HG03159 (cell line): ENCODE measurements at regions not wholly inside any gene's neighbourhood (a gene's known extent, or its start where the extent isn't known, plus 50 kb on each side); places are given as distances from the start of the nearest gene placed in this dataset.

Source experiments
- ATAC-seq: cut with Tn5 transposase; IDR thresholded peaks from one replicate; pipeline ENCODE4 v1.9.1; 2021; ENCODE audit warnings: mild to moderate bottlenecking, moderate library complexity; ENCODE audit not compliant: unreplicated experiment

DNA sequence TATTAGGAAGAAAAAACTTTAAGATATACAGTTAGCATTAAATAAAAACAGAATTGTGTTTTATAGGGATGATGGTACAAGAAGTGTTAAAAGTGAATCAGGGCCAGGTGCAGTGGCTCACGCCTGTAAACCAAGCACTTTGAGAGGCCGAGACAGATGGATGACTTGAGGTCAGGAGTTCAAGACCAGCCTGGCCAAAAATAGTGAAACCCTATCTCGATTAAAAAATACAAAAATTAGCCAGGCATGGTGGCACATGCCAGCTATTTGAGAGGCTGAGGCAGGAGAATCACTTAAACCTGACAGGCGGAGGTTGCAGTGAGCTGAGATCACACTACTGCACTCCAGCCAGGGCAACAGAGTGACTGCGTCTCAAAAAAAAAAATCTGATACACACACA lies 282.9 kb upstream of the ATP10B start:
- ATAC-seq, result no peak

DNA sequence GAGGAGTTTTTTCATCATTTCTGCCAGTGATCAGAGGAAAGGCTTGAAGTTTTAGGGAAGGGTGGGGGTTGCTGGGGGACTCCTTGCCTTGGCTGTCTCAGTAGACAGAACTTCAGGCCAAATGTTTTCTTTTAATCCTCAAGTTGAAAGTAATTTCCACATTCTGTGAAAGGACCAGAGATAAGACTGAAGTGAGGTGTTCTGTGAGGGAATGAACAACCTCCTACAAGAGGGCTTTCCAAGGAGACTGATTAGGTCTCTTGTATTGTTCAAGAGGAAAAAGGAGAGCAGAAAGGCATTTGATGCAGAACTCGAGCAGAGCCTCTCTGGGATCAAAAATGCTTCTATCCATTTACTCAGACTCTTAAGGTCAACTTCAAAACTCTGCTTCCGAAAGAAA lies 282.1 kb upstream of the ATP10B start:
- no peak for ATAC-seq

DNA sequence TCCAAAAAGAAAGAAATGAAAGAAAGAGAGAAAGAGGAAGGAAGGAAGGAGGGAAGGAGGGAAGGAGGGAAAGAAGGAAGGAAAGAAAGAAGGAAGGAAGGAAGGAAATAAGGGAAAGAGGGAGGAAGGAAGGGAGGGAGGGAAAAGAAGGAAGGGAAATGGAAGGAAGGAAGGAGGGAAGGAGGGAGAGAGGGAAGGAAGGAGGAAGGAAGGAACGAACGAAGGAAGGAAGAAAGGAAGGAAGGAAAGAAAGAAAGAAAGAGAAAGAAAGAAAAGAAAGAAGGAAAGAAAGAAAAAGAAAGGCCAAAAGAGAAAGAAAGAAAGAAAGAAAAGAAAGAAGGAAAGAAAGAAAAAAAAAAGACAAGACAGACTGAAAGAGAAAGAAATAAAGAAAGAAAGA lies 263.9 kb upstream of the ATP10B start:
- ATAC-seq, result no peak

DNA sequence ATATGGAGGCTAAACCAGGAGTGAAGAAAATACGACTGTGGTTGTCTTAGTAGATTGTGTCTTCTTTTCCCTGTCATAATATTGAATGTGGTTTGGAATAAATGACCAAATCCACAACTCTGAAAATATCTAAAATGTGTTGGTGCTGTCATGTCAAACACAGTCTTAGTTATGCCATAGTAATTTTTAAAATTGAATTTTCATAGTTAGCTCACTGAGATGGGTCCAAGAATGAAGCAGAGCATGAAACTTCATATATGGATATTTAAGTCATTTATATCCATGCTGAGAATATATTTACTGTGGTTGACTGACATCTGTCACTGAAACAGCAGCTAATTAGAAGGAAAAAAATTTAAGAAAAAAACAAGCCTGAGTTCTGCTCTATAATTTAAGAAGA lies 260.4 kb upstream of the ATP10B start:
- ATAC-seq, result no peak

DNA sequence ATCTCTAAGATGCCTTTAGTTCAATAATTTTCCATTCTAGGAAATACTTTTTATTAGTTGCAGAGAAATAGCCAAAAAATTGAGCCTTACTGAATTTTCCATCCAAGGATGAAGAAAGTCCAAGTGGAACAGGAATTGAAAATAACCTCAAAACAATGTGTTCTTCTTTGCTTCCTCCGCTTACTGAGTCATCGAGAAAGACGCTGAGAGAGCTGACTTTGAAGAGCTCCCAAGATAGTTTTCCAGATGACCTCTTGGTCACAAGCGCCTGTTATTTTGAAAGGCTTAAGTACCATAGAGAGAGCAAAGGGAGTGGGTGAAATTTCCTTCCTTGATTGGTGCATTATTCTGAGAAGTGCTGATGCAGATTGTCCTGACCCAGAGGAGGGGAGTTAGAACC lies 253.5 kb upstream of the ATP10B start:
- ATAC-seq, result no peak

DNA sequence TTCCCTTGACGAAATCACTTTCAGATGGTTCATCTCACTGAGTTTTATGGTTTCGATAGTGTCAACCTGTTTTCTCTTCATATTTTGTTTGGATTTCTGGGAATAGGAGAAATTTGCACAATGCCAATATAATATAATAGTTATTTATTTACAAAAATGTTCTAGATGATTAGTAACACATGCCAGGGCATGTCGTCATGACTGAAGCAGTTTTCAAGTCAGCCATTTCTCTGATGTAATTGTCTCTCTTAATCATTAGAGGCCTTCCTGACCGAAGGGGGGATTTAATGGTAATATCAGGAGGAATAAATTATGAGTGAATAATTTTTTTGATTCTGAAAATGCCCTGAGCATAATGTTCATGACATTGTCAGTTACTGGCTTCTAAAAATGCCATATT lies 246.5 kb upstream of the ATP10B start:
- ATAC-seq, result no peak

DNA sequence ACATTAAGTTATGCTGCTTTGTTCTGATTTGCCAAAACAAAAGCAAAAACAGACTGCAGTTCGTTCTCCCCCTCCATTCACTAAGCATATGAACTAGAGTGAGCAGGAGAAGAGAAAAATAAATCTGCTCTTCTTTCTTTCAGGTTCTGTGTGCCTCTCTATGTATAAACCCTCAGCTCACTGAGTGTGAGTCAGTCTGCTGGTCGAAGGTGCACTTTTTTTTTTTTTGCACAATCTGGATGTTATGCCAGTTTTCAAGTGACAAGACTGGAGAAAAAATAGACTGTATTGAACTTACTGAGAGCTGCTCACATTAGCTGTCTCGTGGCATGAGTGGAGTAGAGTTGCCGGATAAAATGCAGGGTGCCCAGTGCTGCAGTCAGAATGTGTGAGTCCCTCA lies 244.6 kb upstream of the ATP10B start:
- ATAC-seq, result no peak

DNA sequence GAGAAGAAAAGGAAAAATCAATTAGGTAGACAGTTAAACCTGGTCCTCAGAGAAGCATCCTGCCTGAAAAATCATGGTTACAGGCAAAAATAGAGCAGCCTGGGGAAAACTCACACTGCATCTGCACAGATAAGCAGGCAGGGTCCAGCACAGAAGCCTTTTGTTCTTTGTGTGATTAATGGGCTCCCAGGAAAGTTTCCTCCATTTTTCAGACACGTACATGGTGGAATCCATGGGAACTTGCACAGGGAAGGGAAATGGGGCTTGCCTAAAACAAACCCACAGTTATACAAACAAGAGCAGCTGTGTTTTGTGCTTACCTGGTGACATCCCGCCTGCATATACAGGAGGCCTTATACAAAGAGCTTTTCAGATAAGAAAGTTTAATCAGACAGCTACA lies 243.9 kb upstream of the ATP10B start:
- no peak for ATAC-seq

DNA sequence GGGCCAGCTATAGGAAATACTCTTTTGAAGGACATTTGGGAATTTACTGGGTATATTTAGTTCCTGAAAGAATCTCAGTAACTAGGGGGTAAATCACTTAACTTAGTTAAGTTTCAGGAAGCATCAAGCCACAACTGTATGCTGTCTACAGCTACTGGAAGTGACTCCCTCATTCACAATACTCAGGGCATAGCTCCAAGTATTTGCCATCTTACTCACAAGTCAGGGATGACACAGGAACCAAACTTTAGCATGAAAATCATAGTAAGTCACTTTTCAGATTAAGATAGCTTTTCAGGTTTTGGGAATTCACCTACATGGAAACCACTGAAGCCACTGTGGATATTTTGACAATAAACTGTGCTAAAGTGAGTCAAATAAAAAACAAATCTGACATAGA lies 242.4 kb upstream of the ATP10B start:
- no peak for ATAC-seq

DNA sequence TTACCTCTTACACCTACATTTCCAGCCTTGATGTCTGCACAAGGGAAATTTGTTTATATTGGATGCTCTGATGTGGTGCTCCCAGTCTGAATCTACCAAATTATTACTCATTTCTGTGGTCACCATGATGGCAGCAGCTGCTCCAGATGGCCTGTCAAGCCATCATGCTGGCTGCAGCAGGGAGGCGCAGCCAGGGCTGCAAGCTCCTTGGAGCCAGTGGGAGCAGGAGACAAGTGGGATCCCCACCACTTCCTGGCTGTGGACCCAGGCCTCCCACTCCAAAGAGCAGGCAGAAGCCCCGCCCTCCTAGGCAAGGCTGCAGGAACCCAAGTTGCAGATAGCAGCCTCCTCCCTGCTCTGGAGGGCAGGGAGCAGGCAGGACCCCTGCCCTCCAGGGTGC lies 241.1 kb upstream of the ATP10B start:
- ATAC-seq, result no peak

DNA sequence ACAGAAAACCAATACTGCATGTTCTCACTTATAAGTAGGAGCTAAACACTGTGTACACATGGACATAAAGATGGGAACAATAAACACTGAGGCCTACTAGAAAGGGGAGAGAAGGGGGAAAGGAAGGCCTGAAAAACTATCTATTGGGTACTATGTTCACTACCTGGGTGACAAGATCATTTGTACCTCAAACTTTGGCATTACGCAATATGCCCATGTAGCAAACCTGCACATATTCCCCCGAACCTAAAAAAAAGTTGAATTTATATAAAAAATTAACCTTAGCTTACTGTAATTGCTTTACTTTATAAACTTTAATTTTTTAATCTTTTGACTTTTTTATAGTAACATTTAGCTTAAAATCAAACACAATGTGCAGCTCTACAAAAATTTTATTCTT lies 237.6 kb upstream of the ATP10B start:
- no peak for ATAC-seq

DNA sequence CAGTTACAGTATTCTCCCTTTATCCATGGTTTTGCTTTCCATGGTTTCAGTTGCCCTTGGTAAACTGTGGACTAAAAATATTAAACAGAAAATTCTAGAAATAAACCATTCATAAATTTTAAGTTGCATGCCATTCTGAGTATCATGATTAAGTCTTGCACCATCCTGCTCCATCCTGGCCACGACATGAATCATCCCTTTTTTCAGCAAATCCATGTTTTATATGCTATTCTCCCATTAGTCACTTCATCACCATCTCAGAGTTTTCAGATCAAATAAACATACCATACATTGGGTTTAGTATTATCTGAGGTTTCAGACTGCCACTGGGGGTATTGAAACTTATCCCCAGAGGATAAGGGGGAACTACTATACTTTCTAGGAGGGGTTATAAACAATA lies 234.4 kb upstream of the ATP10B start:
- ATAC-seq, result no peak

DNA sequence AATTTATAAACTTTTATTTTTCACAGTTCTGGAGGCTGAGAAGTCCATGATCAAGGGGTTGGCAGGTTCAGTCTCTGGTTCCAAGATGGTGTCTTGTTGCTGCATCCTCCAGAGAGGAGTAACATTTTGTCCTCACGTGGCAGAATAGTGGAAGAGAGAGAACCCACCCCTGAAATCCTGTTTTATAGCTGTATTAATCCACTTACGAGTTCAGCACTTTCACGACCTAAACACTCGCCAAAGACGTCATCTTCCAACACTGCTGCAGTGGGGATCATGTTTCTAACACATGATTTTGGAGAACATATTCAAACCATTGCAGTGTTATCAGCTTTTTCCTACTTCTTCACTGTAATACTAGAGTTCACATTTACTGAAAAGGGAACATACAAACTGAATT lies 233.0 kb upstream of the ATP10B start:
- ATAC-seq, result no peak

DNA sequence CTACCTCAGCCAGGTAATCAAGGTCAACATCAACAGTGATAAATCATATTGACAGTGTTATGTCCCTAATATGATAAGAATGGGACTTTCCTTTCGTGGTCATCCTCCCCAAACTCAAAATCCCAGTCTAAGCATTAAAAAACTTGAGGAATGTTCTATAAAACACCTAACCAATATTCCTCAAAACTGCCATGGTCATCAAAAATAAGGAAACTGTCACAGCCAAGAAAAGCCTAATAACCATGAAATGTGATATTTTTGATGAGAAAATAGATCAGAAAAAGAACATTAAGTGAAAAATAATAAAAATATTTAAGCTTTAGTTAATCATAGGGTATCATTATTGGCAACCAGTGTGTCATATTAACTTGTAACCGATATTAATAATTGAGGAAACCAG lies 232.1 kb upstream of the ATP10B start:
- no peak for ATAC-seq

DNA sequence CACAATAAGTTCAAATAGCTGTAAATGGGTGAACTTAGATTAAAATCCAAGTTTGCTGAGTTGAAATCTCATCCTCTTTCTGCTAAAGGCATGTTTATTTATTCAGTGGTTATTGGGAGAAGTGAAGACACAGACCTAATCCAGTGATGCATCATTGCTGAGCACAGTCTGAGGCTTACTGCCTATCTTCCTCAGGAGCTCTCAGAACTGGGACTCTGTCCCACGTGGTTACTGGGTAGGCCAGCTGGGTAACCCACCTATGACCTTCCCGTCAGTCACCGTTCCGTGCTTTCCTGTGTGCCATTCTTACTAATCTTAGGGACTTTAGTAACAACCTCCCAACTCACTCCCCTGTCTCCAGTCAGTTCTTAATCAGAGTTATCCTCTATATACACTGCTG lies 226.8 kb upstream of the ATP10B start:
- ATAC-seq, result no peak

DNA sequence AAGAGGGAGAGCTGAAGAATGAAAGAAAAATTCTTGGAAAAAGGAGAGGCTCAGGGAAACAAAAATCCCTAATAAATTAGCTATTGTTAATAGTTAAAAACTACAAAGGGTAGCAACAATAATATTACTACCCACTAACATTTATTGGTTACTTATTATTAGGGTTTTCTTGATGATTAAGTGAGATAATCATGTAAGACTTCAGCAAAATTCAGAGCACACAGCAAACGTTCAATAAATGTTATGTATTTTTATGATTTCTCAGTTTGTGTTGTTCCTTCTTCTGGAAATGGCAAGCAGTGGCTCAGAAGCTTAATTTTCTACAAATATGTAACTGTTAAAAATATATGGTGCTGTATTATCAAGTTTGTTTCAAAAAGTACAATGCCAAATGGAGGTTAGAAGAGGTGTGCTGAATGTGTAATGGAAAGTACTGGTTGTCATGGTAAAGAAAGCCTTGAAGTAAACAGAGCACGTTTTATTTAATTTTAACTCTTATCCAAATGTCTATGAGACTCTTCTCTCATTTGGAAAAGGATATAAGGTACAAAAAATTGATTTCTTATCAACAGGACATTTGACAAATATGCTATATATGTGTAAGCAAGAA lies 226.0 kb upstream of the ATP10B start:
- ATAC-seq, result no peak

DNA sequence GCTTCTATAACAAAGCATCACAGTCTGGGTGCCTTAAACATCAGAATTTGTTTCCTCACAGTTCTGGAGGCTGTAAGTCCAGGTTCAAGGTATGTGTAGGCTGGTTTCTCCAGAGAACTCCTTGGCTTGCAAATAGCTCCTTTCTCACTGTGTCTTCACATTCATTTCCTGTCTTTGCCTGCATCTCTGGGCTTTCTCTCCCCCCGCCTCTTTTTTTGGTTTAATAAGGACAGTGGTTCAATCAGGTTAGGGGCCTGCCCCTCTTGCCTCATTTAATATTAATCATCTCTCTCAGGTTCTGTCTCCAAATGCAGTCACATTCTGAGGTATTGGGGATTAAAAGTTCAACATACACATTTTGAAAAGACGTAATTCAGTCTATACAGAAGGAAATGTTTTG lies 225.5 kb upstream of the ATP10B start:
- ATAC-seq, result no peak

DNA sequence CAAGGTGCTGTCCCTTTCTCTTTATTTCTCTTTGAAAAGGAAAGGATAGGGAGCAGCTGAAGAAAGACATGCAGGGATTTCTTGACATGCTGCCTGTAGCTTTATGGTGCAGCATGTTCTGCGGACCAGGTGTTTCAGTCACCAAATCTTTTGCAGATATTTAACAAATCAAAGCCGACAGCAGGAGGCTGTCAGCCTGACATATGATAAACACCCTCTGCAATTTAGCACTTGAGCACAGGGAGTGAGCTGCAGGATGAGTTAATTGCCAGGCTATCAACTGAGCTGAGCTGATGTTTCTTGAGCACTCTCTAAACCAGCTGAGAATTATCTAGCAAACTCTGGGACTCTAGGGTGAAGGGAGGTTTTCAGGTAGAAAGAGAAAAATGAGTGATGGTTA lies 212.8 kb upstream of the ATP10B start:
- no peak for ATAC-seq

DNA sequence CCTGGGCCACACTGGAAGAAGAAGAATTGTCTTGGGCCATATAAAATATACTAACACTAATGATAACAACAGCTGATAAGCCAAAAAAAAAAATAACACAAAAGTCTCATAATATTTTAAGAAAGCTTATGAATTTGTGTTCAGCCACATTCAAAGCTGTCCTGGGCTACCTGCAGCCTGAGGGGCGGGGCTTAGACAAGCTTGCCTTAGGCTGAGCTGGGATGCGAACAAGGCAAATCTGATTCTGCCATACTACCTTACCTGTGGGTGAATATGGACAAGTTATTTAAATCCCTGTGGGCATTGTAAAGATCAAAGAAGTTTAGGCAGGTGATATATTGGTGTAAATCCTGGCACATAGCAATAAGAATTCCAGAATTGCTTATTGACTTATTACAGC lies 212.3 kb upstream of the ATP10B start:
- no peak for ATAC-seq

DNA sequence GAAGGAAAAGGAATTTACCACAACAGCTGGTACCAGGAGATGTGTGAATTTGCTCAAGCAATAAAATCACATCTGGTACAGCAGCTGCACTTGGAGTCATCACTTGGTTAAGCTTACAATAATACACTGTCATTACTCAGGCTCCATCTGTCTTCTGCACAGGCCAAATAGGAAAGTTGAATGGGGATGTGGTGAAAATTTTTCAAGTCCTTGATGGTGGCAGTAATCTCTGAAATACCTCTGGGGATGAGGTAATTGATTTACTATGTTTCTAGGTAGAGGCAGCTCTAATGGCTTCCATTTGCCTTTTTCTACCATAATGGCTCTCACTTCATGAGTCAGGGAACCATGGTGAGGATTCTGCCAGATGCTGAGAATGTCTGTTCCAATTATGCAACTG lies 206.8 kb upstream of the ATP10B start:
- no peak for ATAC-seq

DNA sequence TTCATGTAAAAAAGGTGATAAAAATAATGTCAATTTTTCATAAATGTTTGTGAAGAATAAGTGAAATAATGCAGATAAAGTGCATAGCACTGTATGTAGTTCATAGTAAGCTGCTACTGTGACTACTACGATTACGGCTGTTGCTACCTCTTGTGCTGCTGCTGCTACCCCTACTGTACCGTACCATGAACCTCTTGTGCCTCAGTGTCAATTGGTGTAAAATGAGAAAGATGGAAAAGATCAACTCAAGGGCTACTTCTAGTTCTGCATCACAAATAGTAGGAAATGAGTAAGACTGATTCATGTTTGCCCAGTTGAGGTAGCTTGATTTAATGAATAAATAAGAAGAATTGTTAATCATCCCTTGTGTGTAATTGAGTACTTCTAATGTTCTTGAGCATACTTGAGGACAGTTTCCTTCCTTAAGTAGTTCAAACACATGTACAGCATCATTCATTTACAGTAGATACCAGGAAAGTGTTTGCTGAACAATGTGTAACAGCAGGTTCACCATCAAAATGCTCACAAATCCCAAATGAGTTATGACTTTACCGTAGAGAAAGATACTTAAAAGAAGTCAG lies 200.0 kb upstream of the ATP10B start:
- ATAC-seq, result no peak

DNA sequence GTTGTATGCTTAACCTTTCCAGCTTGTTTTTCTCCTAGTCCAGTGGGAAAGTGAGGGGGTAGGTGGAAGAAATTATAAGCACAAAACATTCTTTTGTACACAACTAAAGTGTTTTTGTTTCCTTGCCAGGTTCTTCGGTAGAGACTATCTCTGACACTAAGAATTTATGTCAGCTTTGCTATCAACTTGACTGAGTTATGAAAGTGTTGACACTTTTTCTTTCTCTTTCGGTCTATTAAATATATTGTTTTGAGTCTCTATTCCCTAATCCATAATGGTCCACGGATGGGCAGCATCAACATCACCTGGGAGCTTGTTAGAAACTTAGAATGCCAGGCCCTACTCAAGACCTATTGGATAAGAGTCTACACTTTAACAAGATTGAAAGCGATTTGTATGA lies 195.0 kb upstream of the ATP10B start:
- ATAC-seq, result no peak

DNA sequence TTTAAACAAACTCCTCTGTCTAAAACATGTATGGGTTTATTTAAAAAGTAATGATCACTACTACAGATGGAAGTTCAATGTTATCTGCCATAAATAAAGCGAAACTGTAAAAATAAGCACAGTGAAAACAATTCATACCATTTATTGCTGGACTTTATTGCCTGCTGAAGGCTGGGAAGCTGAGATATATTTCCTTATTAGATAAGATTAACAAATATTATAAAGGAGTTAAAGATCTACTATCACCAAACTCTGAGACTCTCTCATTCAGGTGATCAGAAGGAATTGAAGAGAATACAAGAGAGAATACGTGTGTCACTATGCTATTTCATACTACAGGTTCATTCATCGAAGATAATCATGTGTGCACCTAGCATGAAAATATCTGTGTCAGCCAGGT lies 190.9 kb upstream of the ATP10B start:
- no peak for ATAC-seq
